GM13976 (cell line): ENCODE measurements at regions not wholly inside any gene's neighbourhood (a gene's known extent, or its start where the extent isn't known, plus 50 kb on each side); places are given as distances from the start of the nearest gene placed in this dataset.

ENCODE experiments used
- DNase-seq: peaks from one replicate; pipeline ENCODE4 v3.0.0; 2012; ENCODE audit warnings: low spot score
- in situ Hi-C: fragments of 300-500 bp; cut with MboI; formaldehyde crosslinking; loops from one replicate; pipeline ENCODE4 v1.12.0; 2022; ENCODE audit warnings: low sequenced_read_pairs, mixed read lengths, inconsistent platforms; ENCODE audit not compliant: unreplicated experiment
- TF ChIP-seq, protein P1 (sequence below): IDR thresholded peaks from 2 replicates; pipeline ENCODE4 v1.5.1; 2012; ENCODE audit warnings: borderline replicate concordance, mild to moderate bottlenecking; ENCODE audit not compliant: insufficient read depth; ENCODE audit errors: extremely low read depth, missing control alignments, control extremely low read depth

DNA sequence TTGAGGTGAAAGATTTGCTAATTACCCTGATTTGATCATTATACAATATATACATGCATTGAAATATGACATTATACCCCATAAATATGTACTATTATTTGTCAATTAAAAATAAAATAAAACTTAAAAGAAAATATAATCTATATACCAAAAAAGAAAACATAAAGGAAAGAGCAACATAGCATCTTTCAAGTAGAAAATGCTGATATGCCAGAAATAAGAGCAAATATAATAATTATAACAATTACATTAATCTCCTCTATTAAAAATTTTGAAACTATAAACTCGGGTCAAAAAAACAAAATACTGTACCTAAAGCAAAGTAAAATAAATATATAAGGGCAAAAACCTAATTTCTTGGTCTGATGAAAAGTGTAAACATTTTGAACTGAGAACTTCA is 209.3 kb upstream of the PDE1C start:
- in situ Hi-C loops = no loop called here
- TF ChIP-seq, protein P1, sequence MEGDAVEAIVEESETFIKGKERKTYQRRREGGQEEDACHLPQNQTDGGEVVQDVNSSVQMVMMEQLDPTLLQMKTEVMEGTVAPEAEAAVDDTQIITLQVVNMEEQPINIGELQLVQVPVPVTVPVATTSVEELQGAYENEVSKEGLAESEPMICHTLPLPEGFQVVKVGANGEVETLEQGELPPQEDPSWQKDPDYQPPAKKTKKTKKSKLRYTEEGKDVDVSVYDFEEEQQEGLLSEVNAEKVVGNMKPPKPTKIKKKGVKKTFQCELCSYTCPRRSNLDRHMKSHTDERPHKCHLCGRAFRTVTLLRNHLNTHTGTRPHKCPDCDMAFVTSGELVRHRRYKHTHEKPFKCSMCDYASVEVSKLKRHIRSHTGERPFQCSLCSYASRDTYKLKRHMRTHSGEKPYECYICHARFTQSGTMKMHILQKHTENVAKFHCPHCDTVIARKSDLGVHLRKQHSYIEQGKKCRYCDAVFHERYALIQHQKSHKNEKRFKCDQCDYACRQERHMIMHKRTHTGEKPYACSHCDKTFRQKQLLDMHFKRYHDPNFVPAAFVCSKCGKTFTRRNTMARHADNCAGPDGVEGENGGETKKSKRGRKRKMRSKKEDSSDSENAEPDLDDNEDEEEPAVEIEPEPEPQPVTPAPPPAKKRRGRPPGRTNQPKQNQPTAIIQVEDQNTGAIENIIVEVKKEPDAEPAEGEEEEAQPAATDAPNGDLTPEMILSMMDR = no peak
- DNase-seq = no peak

DNA sequence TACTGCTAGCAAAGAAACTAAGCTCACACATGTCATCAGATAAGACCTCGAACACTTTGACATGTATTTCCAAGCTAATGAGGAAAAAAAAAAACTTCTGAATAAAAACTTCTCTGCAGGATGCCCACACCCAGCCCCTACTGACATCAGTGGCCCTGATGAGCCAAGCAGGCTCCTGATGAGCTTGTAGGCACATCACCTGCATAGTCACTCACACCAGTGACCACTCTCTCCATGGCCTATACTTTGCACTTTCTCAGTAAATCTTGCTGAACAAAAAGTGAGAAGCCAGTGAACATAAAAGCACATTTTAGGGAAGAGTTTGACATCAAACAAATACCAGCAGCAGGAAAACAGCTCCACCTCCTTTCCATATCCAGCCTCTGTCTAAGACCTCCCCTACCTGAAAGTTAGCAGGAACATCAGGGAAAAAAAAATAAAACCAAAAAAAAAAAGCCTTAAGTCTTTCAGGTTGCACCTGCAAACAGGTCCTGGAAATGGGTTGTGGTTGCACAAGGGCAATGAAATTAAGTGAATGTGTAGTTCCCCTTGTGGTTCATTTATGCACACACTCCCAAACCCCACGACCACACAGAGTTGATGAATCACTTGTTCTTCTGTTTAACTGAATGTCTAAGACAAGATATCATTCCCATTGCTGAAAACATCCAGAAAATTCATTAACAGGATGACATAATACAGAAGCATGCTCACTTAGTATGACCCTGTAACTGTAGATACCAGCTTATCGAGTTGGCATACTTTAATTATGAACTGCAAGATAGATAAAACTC is 205.2 kb upstream of the PDE1C start:
- in situ Hi-C loops = no loop called here
- DNase-seq = no peak
- TF ChIP-seq, protein P1 = no peak

DNA sequence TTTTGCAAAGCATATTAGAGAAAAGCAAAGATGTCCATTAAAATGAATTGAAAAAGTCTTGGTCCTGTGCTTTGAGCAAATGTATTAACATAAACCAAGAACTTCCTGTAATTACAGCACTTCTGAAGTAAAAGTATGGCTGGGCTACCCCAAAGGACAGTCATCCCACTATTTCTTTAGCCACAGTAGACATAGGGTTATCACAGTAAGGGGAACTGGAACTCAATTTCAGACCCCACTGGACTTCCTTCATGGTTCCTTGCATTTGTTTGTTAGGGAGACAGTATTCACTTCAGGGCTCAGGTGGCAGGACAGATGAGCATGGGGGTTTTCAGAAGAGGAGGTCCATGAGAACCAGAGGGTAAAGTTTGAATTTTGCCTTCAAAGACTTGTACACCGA is 203.1 kb upstream of the PDE1C start:
- TF ChIP-seq, protein P1 = no peak
- no peak for DNase-seq
- in situ Hi-C loops = no loop called here

DNA sequence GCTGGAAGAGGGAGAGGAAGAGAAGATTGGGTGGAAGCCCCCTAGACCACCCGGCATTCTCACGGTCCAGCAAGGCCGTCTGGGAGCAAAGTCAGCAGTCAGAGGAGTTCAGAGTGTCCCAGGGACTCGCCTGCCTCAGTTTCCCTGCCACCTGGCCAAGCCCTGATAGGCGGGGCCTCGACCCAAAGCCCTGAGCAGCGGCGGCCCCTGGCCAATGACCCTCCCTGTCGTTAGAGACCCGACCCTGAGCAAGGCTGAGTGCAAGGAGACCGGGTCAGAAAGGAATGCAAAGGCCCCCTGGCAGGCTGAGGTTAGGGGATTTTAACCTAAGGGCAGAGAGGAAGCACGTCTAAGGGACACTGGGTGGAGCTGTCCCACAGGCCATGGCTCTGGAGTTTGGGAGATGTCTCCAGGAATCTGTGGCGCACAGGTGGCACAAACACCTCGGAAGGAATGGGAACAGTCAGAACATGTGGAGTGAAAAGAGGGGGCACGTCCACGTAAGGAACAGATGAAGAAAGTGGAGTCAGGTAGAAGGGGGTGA is 196.8 kb upstream of the PDE1C start:
- in situ Hi-C loops = no loop called here
- TF ChIP-seq, protein P1 = no peak
- no peak for DNase-seq

DNA sequence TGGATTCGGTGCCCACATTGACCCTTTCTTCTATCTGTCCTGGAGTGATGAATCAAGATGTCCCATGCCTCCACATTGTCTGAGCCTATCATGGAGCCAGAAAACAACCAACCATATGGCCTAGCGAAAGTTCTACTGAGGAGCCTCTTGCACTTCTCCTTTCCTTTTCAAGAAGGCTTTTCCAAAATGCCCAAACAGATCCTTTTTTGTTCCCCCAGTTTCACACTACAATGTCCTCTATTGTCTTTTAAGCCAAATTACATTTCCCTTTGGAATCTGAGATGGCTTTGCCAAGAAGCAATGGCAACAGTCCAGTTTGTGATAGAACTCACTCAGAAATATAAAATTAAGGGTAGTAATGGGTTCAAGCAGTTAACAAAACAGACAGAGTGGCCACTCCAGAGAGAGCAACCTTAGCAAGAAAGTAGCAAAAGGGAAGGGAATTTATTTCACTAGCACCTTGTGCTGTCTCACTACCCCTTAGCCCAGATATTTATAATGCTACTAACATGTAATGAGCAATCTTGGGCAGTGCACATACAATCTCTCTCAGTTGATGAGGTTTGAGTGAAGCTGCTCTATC is 194.6 kb upstream of the PDE1C start:
- TF ChIP-seq, protein P1 = no peak
- DNase-seq = no peak
- in situ Hi-C loops = no loop called here

DNA sequence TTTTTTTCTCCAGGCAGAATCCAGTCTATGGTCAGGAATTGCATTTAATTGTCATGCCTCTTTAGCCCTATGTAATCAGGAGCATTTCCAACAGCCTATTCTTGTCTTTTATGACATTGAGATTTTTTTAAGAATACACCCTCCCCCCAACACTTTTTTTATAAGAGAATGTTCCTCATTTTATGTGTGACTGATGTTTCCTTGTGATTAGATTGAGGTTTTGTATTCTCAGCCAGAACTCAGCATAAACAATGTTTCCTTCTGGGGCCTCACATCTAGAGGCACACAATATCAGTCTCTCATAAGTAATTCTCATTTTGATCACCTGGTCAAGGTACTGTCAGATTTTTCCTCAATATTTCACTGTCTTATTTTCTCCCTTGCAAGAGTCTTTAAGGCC is 193.4 kb upstream of the PDE1C start:
- TF ChIP-seq, protein P1 = no peak
- in situ Hi-C loops = no loop called here
- no peak for DNase-seq
